Activated gamma-delta T cell (primary cell): ENCODE measurements at regions not wholly inside any gene's neighbourhood (a gene's known extent, or its start where the extent isn't known, plus 50 kb on each side); places are given as distances from the start of the nearest gene placed in this dataset.

Experiments
- DNase-seq: peaks from one replicate; lab custom pipeline; 2025; lab: John Stamatoyannopoulos, UW

DNA sequence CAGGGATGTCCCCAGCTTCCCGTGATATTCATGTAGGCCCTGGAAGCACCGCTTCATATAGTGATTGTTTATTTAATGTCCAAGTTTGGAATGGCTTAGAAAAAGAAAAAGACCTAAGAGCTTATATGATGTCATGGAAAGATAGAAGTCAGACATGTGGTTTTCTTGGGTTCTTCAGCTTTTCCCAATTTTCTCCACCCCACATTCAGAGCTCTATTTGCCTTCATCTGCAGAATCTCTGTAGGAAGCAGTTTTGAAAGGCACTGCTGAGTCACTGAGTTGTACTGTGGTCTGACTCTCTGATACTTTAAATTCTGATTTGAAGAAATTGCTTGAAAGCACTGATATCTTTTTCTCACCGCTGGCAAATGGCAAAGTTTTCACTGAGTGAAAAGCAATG lies 120.6 kb upstream of the EDNRA start:
- no peak for DNase-seq

DNA sequence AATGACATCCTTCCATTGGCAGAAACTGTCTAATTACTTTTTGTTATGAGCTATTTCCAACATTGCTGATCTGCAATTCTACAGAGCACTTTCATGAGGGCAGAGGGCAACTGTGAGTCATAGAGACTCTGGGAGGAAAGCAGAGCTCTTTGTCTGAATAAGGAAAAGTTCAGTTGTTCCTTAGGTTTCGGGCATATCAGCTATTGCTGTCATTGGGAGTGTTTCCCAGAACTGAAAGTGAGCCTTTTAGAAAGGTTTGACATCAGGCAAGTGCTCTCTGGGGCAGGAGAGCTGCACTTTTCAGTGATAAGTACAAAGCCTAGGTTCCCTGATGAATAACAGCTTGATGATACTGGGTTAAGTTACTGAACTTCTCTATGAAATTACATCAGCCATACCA lies 119.2 kb upstream of the EDNRA start:
- DNase-seq, result no peak

DNA sequence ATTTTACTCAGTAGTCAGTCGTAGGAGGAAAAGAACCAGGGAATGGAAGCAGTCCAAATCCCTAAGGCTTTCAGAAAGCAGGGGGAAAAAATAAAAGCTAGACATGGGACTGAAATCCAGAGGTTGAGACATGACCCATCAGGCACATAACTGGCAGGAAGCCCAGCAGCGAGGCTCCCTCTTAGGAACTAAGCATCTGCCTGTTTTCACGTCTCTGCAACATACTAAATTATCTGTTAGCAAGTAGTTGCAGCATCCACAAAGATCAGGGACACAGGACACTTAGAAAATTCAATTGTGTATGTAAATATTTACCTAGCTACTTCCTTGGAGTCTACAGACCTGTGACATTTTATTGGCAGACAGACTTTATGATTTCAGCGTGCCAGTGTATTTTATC lies 118.0 kb upstream of the EDNRA start:
- DNase-seq, result no peak

DNA sequence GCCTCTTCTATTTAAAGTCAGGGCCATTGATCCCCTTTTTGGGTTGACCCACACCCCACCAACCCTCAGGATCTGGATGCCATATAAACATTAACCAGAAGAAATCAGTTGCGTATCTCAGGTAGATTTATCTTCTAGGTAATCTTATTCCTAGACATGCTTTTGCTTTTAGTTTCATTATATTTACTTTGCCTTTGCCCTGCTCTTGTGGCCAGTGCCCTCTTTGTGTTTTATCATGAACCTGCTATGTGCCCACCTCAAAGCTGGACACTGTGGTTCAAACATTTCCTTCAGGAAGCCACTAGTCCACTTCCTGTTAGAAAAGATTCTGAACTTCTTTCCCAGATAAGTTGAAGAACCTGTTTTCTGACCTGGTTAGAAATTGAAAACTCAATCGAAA lies 117.4 kb upstream of the EDNRA start:
- DNase-seq, result no peak

DNA sequence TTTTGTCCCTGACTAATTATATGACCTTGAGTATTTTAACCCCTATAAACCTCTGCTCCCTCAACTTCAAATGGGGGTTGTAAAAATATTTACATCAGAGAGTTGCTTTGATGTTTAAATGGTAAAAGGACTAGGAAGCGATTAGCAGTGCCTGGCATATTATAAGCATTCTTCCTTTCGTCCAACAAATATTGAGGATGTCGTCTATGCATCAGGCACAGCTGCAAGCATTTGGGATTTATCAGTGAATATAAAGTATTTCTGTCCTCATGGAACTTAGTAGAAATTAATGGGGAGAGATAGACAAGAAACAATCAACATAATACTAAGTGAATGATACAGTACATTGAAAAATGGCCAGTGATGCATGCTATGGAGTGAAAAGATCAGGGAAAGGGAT lies 115.5 kb upstream of the EDNRA start:
- DNase-seq, result no peak

DNA sequence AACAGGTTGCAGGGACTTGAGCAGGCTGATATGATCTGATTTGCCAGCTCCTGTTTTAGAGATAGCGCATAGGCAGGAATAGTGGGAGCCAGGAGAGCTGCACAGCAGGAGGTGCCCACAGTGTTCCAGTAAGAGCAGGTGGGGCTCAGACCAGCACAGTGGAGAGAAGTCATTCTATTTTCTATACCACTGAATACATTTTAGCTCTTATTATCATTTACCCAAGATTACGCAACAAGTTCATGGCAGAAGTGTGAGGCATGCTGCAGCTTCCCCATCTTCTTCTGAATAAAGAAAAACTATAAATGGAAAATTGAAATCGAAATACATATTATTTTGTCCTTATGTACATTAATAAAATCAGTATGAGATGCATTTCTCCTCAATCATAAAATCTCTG lies 114.7 kb upstream of the EDNRA start:
- DNase-seq, result no peak

DNA sequence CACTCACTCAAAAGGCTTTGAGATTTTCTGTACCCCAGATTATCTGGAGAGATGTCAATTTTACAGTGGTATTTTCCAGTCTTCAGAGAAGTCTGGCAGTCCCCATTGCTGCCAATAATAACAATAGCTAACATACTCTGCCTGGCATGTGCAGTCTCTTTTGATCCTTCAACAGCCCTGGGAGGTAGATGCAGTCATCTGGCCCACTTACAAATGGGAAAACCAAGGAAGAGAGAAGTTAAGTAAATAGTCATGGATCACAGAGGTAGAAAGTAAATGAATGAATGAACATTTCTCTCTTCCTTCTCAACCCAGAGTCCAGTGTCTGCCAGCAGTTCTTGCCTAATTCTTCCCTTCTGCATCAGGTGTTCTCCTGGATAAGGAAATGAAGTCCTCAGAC lies 113.0 kb upstream of the EDNRA start:
- DNase-seq, result no peak

DNA sequence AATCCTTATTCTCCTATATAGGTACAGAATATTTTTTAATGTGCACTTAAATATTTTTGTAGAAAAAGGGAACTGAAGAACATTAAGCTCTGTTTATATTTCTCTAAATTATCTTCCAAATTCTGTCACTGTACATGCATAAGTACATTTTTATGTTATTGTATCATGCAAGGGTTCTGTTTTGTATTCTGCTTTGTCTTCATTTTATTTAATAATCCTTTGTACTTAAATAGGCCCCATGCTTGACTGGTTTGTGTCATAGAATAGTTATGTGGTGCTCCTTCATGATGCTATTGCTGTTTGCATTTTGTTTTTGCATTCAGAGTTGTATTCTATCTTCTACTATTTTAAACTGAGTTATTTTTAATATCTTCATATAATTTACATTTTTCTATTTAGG lies 111.9 kb upstream of the EDNRA start:
- DNase-seq, result no peak

DNA sequence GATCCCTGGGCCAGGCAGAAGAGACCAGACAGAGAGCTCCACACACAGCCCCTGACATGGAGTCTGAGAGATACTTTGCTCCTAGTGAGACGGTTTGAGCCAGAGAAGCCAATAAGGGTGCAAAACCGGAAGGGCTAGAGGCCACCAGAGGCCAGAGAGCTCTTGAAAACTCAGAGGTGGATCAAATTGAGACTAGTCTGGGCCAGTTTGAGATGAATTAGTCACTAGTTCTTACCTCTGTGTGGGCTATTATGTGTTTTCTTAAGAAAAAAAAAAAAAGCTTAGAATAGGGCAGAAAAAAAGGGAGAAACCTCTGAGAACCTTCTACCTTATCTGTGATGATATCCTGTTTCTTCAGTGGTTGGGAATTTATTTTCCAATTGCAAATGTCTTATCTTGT lies 110.4 kb upstream of the EDNRA start:
- no peak for DNase-seq

DNA sequence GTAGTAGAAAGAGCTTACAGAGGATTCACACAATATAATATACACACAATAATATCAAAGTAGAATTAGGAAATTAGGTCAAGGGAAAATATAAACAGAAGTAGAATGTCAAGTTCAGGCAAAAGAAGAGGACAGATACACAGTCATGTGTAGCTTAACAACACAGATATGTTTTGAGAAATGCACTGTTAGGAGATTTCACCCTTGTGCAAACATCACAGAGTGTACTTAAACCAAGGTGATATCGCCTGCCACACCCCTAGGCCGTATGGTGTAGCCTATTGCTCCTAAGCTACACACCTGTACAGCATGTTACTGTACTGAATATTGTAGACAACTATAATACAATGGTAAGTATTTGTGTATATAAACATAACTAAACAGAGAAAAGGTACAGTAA lies 110.0 kb upstream of the EDNRA start:
- DNase-seq, result no peak

DNA sequence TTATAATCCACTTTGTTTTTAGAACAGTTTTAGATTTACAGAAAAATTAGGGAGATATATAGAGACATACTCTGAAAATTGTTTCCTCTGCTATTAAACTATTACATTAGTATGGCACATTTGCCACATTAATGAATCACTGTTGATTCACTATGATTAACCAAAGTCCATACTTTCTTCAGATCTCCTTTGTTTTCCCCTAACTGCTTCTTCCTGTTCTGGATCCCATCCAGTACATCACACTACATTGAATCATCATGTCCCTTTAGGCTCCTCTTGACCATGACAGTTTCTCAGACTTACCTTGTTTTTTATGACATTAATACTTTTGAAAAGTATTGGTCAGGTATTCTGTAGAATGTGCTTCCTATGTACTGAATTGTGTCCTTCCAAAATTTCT lies 109.2 kb upstream of the EDNRA start:
- no peak for DNase-seq

DNA sequence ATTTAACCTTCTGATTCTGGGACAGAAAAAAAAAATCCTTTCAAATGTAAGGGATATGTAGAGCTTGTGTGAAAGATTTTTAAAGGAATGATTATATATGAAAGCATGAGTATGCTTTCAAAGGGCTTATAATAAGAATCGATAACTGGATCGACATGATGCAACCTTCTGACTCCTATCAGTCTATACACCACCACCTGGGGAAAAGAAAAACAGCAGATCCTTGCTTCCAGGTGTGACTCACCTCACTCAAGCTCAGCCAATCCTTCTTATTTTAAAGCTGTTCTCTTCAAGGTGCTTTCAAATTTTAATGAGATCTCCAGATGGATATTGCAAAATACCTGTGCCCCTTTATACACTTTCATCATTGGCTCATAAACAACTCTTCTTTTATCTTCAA lies 102.1 kb upstream of the EDNRA start:
- no peak for DNase-seq

DNA sequence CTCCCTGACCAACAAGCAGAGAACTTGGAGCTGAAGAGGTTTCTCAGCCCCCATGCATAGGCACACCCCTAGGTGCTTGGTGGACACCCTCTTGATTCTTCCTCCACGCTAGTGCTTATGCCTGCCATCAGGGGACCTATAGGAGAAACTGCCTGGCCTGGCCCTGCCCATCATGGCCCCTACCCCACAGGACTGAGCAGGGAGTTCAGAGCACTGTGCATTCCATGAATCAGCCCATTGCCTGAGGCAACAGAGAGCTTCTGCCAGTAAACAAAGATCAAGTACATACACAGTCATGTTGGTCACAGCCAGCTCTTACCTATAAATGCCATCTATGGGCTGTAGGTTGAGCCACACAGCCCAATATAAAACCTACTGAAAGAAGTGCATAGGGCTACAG lies 99.1 kb upstream of the EDNRA start:
- no peak for DNase-seq

DNA sequence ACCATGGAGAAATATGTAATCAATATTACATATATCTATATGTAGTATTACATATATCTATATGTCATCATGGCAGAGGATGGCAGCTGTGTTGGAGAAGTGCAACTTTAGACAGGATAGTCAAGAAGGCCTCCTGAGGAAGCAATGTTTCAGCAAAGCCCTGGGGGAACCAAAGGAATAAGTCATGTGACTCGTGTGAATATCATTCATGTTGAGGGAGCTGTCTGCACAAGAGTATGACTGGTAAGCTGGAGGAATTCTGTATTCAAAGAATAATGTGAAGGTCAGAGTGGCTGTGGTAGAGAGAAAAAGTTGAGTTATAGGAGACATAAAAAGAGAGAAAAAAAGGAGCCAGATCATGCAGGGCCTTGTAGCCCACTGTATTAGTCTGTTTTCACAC lies 92.9 kb upstream of the EDNRA start:
- no peak for DNase-seq

DNA sequence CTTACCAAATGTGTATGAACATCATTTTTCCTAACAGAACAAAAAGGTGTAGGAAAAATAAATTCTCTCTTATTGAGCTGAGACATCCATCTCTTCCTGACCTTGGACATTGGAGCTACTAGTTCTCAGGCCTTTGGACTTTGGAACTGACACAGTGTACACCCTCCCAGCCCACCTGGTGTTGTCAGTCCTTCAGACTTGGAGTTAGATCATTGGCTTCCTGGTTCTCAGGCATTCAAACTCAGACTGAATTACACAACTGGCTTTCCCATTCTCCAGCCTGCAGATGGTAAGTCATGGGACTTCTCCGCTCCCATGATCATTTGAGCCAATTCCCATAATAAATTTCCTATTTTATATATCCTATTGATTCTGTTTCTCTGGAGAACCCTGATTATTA lies 84.8 kb upstream of the EDNRA start:
- no peak for DNase-seq

DNA sequence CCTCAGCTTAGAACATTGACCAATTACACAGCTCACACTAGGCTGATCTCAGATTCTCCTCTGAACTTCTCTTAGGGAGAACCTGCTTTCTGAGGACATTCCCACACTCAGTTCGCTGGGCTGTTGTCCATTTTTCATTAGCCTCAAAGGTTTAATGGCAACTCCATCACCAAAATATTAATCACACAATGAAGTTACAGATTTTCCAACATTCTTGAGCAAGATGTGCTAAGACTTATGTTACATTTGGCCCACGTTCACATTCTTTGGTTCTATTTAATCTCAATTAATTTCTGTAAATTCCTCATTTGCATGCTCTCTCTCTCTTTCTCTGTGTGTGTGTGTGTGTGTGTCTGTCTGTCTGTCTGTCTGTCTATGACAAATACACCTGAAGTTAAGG lies 82.3 kb upstream of the EDNRA start:
- no peak for DNase-seq

DNA sequence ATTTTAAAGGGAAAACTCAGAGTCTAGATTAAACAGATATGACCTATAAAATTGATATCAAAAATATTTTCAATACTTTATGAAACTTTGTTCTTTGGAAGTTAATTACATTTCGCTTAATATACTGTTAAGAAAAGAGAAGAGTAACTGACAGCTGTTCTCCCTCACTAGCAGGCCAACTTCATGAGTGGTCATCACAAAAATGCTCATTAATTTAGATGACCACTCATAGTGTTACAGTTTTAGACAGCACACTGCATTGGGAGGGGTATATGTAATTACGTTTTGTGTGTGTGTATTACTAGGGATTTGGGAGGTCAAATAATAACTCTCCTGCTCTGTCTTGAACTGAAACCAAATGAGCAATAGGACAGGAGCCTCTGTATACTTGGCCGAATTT lies 80.2 kb upstream of the EDNRA start:
- DNase-seq, result no peak

DNA sequence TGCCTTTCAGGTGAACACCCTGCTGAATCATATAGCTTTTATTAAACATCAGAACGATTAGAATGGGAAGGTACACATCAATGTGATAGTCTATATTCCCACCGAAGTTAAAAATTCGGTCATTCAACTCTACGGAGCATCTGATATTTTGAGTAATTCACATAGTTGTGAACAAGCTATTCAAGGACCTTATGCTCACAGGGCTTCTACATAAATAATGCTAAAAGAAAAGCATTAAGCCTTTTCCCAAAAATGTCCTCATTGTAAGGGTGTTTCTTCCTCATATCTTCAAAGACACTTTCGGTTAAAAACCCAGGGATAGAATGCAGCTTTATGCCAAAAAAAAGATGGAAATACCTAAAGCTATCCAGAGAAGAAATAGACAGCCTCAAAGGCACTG lies 79.7 kb upstream of the EDNRA start:
- DNase-seq, result no peak

DNA sequence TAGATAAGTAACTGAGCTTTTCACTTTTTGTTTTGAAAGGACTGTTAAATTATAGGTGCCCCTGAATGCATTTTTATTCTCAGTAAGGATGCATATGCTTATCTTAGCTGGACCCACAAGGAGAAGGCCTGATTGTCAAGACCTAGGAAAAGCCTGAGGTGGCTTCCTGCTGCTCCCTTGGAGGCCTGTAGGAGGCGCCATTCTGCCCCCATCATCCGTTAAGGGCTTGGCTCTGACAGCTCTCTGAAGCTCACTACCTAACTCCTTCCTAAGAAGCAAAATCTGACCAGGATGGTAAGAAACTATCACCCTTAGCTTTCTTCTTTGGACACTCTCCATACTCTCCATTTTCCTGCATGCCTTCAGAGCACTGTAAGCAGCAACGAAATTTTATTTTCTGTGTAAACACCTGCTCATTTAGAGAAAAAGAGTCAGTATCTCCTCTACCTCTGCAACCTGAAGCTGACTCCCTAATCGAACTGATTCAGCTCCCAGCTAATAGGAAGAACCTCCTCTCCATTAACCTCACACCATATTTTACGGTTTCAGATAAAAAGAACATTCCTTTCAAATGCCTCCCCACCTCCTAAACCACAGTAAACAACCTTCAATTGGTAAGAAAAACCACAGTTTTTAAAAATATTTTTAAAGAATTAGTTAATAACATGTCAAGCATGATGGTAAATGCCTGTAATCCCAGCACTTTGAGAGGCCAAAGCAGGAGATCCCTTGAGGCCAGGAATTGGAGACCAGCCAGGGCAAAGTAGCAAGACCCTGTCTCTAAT lies 73.4 kb upstream of the EDNRA start:
- no peak for DNase-seq

DNA sequence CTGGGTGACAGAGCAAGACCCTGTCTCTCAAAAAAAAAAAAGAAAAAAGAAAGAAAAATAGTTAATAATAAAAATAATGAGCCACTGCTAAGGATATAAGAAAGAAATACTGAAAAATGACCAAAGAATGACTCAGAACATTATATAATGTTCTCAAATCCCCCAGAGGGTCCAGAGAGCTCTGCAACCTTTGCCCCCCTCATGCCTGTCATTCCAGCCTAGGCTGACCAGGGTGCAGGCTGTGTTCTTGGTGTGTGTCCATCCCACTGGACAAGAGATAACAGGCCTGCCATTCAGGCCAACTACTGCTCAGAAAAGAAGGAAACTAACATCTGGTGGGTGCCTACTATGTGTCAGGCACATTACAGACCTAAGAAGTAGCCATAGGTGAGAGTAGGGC lies 72.7 kb upstream of the EDNRA start:
- DNase-seq, result no peak

DNA sequence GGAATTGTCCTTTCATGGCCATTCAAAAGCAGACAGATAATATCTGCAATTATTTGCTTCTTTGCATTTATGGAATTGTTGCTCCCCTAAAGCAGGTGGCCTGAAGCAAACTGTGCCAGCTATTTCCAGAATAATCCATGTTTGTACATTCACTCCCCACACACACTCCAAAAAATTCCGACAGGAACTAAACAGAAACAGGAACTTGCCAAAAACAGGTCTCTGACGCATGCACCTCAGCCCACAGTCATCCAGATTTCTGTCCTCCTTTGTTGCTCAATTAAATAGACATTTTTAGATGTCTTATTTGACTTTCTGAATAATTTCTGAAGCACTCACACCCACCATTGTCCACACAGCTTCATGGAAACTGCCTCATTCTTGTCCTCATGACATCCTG lies 71.5 kb upstream of the EDNRA start:
- DNase-seq, result no peak

DNA sequence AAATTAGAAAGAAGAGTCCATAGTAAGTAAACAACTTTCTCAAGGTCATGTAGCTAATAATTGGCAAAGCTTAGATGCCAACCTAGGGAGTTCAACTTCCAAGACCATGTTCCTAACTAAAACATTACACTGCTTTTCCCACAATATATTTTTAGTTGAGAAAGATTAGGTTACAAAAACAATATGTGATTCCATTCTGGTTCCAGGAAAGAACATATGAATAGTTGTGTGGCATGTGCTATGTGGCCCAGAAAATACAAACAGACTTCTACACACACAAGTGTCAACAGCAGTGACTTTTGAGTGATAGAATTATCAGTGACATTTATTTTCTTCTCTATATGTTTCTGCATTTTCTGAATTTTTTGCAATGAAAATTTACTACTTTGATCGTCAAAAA lies 62.7 kb upstream of the EDNRA start:
- DNase-seq, result no peak

DNA sequence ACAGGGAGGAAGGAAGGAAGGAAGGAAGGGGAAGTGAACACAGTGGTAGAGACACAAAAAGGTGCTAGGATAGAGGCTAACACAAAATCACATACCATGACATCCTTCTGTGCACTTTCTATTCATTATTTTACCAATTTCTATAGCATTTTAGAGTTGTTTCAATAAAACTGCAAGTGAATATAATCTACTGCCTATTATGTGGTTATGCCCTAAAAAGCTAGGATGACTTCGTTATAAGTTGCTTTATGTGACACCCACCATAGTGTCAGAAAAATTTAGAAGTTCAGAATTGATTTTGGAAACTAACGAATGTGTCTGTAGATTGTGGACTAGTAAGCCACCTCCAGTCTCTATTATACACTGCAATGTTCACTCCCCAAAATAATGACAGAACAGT lies 59.4 kb upstream of the EDNRA start:
- no peak for DNase-seq

DNA sequence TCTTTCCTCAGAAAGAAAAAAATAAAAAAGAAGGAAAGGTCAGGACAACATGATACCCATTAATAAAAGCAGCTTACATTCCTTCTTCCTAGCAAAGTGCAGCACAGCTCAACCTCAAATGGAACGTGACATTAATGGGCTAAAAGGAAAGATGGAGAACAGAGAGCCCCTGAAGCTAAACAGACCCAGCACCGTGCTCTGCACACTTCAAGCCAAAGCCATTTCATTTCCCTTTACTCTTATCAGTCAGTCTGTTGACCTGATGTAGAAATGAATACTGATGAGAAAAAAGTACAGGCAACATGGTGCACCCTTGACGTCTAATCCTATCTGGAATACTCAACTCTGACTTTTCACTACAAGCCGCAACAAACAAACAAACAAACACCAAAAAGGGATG lies 57.7 kb upstream of the EDNRA start:
- no peak for DNase-seq

DNA sequence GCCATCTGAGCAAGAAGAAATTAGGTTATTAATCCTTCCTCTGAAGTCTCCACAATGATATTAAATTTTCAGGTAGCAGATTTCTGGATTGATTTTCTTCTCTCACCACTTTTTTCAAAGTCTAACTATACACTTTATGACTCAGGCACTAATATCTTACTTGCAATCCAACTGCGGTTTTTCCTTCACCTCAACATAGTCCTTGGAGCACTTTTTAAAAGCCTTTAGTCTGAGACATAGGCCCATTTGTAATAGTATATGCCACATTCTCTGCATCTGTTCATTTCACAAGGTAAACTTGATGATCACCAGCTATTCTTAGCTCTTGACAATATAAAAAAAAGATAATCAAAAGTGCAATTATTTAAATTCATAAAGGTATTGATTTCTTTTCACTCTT lies 55.9 kb upstream of the EDNRA start:
- no peak for DNase-seq
